OCI-LY7 (cell line): ENCODE measurements at regions not wholly inside any gene's neighbourhood (a gene's known extent, or its start where the extent isn't known, plus 50 kb on each side); places are given as distances from the start of the nearest gene placed in this dataset.

Source experiments
- CTCF ChIP-seq: fragments of 200-600 bp; sonication (generic); conservative IDR thresholded peaks from 2 replicates; pipeline ENCODE4 v1.5.1; 2014; ENCODE audit warnings: mild to moderate bottlenecking, antibody characterized with exemption, low read length, moderate library complexity, mixed read lengths
- EZH2phosphoT487 ChIP-seq: fragments of 200-600 bp; sonication (generic); IDR thresholded peaks from 2 replicates; pipeline ENCODE4 v1.6.1; 2018; ENCODE audit warnings: low read depth, borderline replicate concordance, mild to moderate bottlenecking, mixed run types, antibody characterized with exemption, low read length, moderate library complexity, mixed read lengths

DNA sequence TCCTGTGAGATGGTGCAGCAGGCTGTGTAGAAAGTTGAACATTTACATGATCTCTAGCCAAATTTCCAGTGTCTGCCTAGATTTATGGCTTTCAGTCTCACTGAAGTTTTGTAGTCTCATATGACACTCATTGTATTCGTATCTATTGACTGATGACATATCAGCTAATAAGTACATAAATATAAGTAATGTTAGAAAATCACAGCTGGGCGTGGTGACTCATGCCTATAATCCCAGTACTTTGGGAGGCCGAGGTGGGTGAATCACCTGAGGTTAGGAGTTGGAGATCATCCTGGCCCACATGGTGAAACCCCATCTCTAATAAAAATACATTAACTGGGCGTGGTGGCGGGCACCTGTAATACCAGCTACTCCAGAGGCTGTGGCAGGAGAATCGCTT, 54.7 kb upstream of the HTR2A start:
- no peak for TF ChIP-seq CTCF
- no peak for TF ChIP-seq EZH2phosphoT487
